AG09319 (cell line): ENCODE measurements at regions not wholly inside any gene's neighbourhood (a gene's known extent, or its start where the extent isn't known, plus 50 kb on each side); places are given as distances from the start of the nearest gene placed in this dataset.

Source experiments
- DNase-seq: peaks from one replicate; pipeline ENCODE4 v3.0.0-alpha.2; 2010; ENCODE audit warnings: low read depth; ENCODE audit errors: extremely low read depth
- CTCF ChIP-seq: IDR thresholded peaks from 2 replicates; pipeline ENCODE4 v1.5.1; 2011; ENCODE audit warnings: low read depth, mild to moderate bottlenecking, inconsistent platforms, low read length, moderate library complexity

DNA sequence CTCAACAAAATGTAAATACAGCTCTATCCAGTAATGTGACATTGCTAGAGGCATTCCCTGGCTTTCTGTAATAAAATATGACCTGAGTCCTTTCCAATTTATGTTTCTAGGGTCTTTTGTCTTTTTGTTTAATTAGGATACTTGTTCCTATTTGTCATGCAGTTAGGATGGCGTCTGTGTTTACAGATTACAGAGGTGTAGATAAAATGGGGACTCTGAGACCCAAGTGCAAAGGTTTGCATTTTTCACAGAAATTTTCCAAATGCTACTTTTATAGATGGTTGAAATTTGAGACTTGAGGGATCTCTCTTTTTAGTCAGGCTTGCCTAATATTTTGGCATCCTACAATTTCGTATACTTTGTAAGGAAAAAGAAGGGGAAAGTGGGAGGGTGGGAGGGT lies 332.4 kb downstream of the PTEN start:
- no peak for DNase-seq
- no peak for TF ChIP-seq CTCF

DNA sequence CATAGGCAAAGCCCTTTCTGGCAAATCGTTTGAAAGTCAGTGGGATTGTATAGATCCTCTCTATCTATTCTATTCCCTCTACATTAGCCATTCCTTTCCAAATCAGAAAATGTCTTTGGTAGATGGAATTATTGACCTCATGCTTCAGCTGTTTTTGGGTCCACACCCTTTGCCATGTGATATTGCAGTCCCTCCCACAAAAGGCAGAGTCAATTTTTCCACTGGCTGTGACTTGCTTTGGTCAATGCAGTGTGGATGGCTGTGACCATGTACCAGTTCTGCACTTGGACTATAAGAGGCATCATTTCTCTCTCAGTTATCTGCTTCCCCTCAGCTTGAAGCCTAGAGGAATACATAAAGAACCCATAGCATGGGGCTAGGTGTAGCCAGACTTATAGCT lies 332.9 kb downstream of the PTEN start:
- no peak for DNase-seq
- no peak for TF ChIP-seq CTCF

DNA sequence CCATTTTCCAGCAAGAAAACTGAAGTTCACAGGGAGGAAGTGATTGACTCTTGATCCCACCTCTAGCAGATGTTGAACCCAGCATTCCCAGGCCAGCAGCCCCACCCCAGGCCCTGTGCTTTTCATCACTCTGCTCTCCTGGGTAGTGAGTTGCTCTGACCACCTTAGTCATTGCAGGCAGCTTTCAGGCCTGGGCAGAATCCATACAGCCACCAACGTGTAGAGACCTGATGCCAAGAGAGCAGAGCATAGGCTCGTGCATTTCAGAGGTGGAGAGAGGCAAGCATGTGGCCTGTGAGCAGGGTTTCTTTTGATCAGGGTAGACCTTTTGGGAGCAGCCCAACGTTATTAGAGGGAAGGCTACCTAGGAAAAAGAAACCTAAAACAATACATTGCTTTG lies 334.6 kb downstream of the PTEN start:
- DNase-seq, result no peak
- no peak for TF ChIP-seq CTCF

DNA sequence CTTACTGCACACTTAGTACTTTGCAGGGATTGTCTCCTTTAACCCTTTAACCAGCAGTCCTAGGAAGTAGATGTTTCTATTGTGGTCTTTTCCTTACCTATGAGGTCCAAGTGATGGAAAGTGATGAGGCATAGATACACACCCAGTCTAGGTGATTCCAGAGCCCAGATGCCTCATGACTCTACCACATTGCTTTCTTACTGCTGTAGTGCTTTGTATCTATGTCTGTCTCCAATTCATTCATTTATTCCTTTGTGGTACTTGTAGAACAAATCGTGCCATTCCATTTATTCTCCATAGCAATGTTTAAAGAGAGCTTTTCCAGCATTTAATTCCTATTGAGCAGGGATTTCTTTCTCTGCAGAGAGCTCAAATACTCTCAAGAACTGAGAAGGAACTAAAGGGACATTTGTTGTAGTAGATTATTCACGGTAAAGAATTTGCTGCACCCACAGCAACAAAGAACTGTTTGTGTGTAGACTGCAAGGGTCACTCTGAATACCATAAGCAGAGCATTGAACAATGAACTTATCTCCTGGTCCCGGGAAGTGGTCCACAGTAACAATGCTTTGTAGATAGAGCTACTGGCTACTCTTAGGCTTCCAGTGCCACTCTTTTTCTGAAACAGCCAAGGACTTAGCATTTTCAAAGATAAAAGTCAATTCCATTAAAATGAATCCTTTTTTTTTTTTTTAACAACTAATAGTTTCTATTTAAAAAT lies 337.0 kb downstream of the PTEN start:
- DNase-seq, result no peak
- TF ChIP-seq CTCF, result no peak

DNA sequence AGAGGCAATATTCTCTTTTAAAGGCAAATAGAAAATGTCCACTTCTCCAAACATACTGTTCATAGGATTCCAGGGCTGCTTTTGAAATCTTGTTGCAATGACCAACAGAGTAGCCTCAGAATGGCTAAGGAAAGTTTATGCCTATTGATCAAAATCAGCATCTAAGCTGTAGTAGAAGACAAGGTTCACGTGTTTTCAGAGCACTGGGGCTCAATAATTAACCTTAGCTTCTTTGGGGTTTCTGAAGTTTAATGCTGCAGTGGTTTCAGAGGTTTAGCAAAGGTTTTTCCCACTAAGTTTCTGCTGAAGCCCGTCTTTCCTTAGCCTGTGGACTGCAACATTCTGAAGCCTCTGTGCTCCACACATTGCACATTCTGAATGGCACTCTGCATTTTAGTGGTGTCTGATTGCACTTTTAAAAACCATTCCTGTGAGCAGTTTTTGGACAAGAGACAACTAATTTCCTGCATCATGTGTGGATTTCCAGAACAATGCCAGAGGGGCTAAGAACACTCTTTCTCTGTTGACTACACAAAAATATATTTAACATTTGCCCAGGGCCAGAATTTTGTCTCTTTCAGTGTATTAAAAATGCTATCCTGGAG lies 342.5 kb downstream of the PTEN start:
- DNase-seq, result no peak
- TF ChIP-seq CTCF, result no peak

DNA sequence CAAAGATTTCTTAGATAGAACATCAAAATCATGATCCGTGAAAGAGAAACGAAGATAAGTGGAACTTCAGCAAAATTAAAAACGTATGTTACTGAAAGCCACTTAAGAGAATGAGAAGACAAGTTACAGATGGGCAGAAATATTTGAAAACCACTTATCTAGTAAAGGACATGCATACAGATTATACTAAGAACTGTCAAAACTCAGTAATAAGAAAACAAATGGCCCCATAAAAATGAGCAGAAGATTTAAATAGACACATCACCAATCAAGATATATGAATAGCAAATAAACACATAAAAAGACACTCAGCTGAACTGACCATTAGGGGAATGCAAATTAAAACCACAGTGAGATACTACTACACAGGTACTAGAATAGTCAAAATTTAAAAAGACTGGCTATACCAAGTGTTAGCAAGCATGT lies 343.7 kb downstream of the PTEN start:
- no peak for TF ChIP-seq CTCF
- no peak for DNase-seq

DNA sequence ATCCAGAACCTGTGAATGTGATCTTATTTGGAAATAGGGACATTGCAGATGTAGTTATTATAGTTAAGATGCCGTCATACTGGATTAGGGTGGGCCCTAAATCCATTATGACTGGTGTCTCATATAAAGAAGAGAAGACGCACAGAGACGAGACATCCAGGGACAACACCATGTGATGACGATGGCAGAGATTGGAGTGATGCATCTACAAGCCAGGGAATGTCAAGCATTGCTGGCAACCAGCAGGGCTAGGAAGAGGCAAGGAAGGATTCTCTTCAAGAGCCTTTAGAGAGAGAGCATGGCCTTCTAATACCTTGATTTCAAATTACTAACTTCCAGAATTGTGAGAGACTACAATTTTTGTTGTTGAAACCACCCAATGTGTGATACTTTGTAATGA lies 345.8 kb downstream of the PTEN start:
- no peak for DNase-seq
- no peak for TF ChIP-seq CTCF
